ENCODE measurements at regions not wholly inside any gene's neighbourhood (a gene's known extent, or its start where the extent isn't known, plus 50 kb on each side); places are given as distances from the start of the nearest gene placed in this dataset.

GRCh38 chr2:217361483-217361880 is 501.6 kb upstream of the TNP1 start:
- no peaks in the 10 kb centered on the region for H3K9me3 ChIP-seq (ENCODE audit: insufficient read depth, low read length)
- H3K27ac ChIP-seq (ENCODE audit: low read depth, low read length), result no peak overlapping the region
- no peaks in the 10 kb centered on the region for H3K9me2 ChIP-seq (replicated peaks; ENCODE audit: insufficient read depth, low read length)
- H3K27me3 ChIP-seq (ENCODE audit: low read length), result no peaks in the 10 kb centered on the region
- H2AFZ ChIP-seq (ENCODE audit: low read depth, low read length, severe bottlenecking), result no peak overlapping the region
- no peaks in the 10 kb centered on the region for H4K20me1 ChIP-seq (ENCODE audit: low read depth, low read length)
- H3K79me2 ChIP-seq (ENCODE audit: insufficient read depth, low read length), result no peaks in the 10 kb centered on the region
- no peak overlapping the region for H3K9ac ChIP-seq (ENCODE audit: low read length)
- no peaks in the 10 kb centered on the region for H3F3A ChIP-seq (ENCODE audit: insufficient read depth)
- no peaks in the 10 kb centered on the region for H3K36me3 ChIP-seq (ENCODE audit: low read length)
- TF ChIP-seq EZH2phosphoT487 (conservative IDR thresholded peaks at IDR 0.05; ENCODE audit: low read length) (no peak), CTCF (IDR thresholded peaks at IDR 0.05; ENCODE audit: insufficient read depth, low read length, poor library complexity, severe bottlenecking) (no peak)
- no peak overlapping the region for H3K4me2 ChIP-seq (ENCODE audit: low read depth, low read length, poor library complexity, severe bottlenecking)
- no peak overlapping the region for H3K4me3 ChIP-seq (ENCODE audit: insufficient read depth, low read length, poor library complexity, severe bottlenecking)

GRCh38 chr2:217360781-217361482 is 501.1 kb upstream of the TNP1 start:
- Histone ChIP-seq H3K9me2 (replicated peaks; ENCODE audit: insufficient read depth, low read length) (no peaks in the 10 kb centered on the region), H3K9ac (ENCODE audit: low read length) (no peak overlapping the region), H3K79me2 (ENCODE audit: insufficient read depth, low read length) (no peaks in the 10 kb centered on the region), H3K9me3 (ENCODE audit: insufficient read depth, low read length) (no peaks in the 10 kb centered on the region), H3F3A (ENCODE audit: insufficient read depth) (no peaks in the 10 kb centered on the region), H3K27me3 (ENCODE audit: low read length) (no peaks in the 10 kb centered on the region), H3K36me3 (ENCODE audit: low read length) (no peaks in the 10 kb centered on the region), H4K20me1 (ENCODE audit: low read depth, low read length) (no peaks in the 10 kb centered on the region), H3K4me3 (ENCODE audit: insufficient read depth, low read length, poor library complexity, severe bottlenecking) (no peak overlapping the region), H3K4me2 (ENCODE audit: low read depth, low read length, poor library complexity, severe bottlenecking) (no peak overlapping the region), H3K27ac (ENCODE audit: low read depth, low read length) (no peak overlapping the region), H2AFZ (ENCODE audit: low read depth, low read length, severe bottlenecking) (no peak overlapping the region)
- TF ChIP-seq EZH2phosphoT487 (conservative IDR thresholded peaks at IDR 0.05; ENCODE audit: low read length), result no peak
- no peak for TF ChIP-seq CTCF (IDR thresholded peaks at IDR 0.05; ENCODE audit: insufficient read depth, low read length, poor library complexity, severe bottlenecking)

GRCh38 chr2:217360111-217360510 is 500.2 kb upstream of the TNP1 start:
- H2AFZ ChIP-seq (ENCODE audit: low read depth, low read length, severe bottlenecking), result no peak overlapping the region
- no peaks in the 10 kb centered on the region for H3K27me3 ChIP-seq (ENCODE audit: low read length)
- H4K20me1 ChIP-seq (ENCODE audit: low read depth, low read length), result no peaks in the 10 kb centered on the region
- no peaks in the 10 kb centered on the region for H3K9me2 ChIP-seq (replicated peaks; ENCODE audit: insufficient read depth, low read length)
- no peak overlapping the region for H3K27ac ChIP-seq (ENCODE audit: low read depth, low read length)
- TF ChIP-seq EZH2phosphoT487 (conservative IDR thresholded peaks at IDR 0.05; ENCODE audit: low read length), result no peak
- no peak for TF ChIP-seq CTCF (IDR thresholded peaks at IDR 0.05; ENCODE audit: insufficient read depth, low read length, poor library complexity, severe bottlenecking)
- no peak overlapping the region for H3K4me3 ChIP-seq (ENCODE audit: insufficient read depth, low read length, poor library complexity, severe bottlenecking)
- H3K9ac ChIP-seq (ENCODE audit: low read length), result no peak overlapping the region
- H3K4me2 ChIP-seq (ENCODE audit: low read depth, low read length, poor library complexity, severe bottlenecking), result no peak overlapping the region
- no peaks in the 10 kb centered on the region for H3K36me3 ChIP-seq (ENCODE audit: low read length)
- H3F3A ChIP-seq (ENCODE audit: insufficient read depth), result no peaks in the 10 kb centered on the region
- H3K79me2 ChIP-seq (ENCODE audit: insufficient read depth, low read length), result no peaks in the 10 kb centered on the region
- H3K9me3 ChIP-seq (ENCODE audit: insufficient read depth, low read length), result no peaks in the 10 kb centered on the region

Measured in SU-DHL-6 (cell line).